Neural progenitor cell (in vitro differentiated cells): ENCODE measurements at regions not wholly inside any gene's neighbourhood (a gene's known extent, or its start where the extent isn't known, plus 50 kb on each side); places are given as distances from the start of the nearest gene placed in this dataset.

Experiments
- CTCF ChIP-seq: fragments of 200-600 bp; sonication (generic); IDR thresholded peaks from 2 replicates; pipeline ENCODE4 v1.5.1; 2017; ENCODE audit warnings: antibody characterized with exemption, mild to moderate bottlenecking
- EZH2phosphoT487 ChIP-seq: fragments of 200-600 bp; sonication (generic); IDR thresholded peaks from 2 replicates; pipeline ENCODE4 v1.6.1; 2017; ENCODE audit warnings: antibody characterized with exemption

GRCh38 chr10:108990441-108990840, 932.9 kb downstream of the XPNPEP1 start:
- no peak for TF ChIP-seq CTCF
- no peak for TF ChIP-seq EZH2phosphoT487
